IPS-15b (cell line): ENCODE measurements at regions not wholly inside any gene's neighbourhood (a gene's known extent, or its start where the extent isn't known, plus 50 kb on each side); places are given as distances from the start of the nearest gene placed in this dataset.

Experiments used
- H3K27me3 ChIP-seq: one replicate; pipeline ENCODE4 v1.6.1; 2013; ENCODE audit warnings: low read length; ENCODE audit not compliant: control insufficient read depth, insufficient read depth
- H3K36me3 ChIP-seq: one replicate; pipeline ENCODE4 v1.6.1; 2013; ENCODE audit warnings: low read length; ENCODE audit not compliant: control insufficient read depth, insufficient read depth
- H3K4me1 ChIP-seq: one replicate; pipeline ENCODE4 v1.6.1; 2013; ENCODE audit warnings: mild to moderate bottlenecking, low read length; ENCODE audit not compliant: control insufficient read depth, insufficient read depth
- H3K4me3 ChIP-seq: one replicate; pipeline ENCODE4 v1.5.1; 2013; ENCODE audit warnings: low read depth, low read length
- H3K9ac ChIP-seq: one replicate; pipeline ENCODE4 v1.6.1; 2013; ENCODE audit warnings: low read depth, mild to moderate bottlenecking, low read length
- H3K9me3 ChIP-seq: one replicate; pipeline ENCODE4 v1.6.1; 2013; ENCODE audit warnings: mild to moderate bottlenecking, low read length; ENCODE audit not compliant: control insufficient read depth, insufficient read depth

DNA sequence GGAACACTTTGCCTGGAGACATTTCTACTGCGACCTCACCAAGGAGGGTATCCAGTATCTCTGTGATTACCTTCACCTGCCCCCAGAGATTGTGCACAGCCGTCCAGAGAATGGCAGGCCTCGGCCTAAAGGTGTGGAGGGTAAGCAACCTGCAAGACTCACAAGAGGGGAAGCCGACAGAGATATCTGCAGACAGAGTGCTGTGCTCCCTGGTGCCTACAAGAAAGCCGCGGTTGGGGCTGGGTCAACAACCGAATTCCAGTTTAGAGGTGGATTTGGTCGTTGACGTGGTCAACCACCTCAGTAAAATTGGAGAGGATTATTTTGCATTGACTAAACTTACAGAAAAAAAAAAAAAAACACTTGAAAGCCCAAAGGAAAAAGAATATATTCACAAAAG lies 107.8 kb upstream of the ISL1 start:
- Histone ChIP-seq H3K27me3 (no peaks in the 10 kb centered on the region), H3K9ac (no peak overlapping the region), H3K4me3 (no peak overlapping the region), H3K9me3 (no peaks in the 10 kb centered on the region), H3K36me3 (no peaks in the 10 kb centered on the region), H3K4me1 (peaks cover 13% of the 10 kb centered on the region)

DNA sequence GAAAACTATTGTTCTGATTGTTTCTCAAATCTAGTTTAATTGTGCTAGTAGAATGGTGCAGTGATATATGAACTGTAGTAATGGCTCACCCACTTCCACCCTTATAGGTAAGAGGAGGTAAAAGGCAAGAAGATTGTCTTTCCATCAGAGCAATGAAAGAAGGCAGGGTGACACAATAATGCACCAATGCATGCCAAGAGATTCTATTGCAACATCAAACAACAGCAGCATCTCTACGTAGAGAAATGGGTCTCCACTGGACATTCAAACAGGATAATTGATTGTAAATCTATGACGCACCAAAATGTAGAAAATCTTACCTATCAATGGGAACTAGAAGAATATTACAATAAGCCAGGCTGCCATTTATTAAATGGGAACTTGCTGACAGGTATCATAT lies 107.0 kb upstream of the ISL1 start:
- no peaks in the 10 kb centered on the region for H3K9me3 ChIP-seq
- no peak overlapping the region for H3K4me3 ChIP-seq
- H3K27me3 ChIP-seq = no peaks in the 10 kb centered on the region
- H3K4me1 ChIP-seq = peaks cover 13% of the 10 kb centered on the region
- H3K9ac ChIP-seq = no peak overlapping the region
- no peaks in the 10 kb centered on the region for H3K36me3 ChIP-seq

DNA sequence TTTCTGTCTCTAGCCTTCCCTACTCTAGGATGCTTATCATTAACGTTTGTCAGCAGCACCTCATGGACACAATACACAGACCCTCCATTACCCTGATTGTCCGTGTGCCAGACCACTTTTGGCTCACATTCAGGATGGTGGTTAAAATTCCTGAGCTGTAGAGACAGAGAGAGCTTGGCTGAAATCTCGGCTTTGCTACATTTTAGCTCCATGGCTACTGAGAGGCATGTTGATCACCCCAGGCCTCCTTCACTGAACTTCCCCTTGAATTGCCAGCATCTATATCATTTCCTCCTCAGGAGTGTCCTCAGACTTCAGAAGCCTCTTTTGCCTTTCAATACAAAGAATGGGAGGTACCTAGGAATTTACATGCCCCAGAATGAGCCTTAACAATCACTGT lies 104.7 kb upstream of the ISL1 start:
- Histone ChIP-seq H3K4me1 (peaks cover 16% of the 10 kb centered on the region), H3K4me3 (no peak overlapping the region), H3K36me3 (no peaks in the 10 kb centered on the region), H3K9me3 (no peaks in the 10 kb centered on the region), H3K27me3 (no peaks in the 10 kb centered on the region), H3K9ac (no peak overlapping the region)

DNA sequence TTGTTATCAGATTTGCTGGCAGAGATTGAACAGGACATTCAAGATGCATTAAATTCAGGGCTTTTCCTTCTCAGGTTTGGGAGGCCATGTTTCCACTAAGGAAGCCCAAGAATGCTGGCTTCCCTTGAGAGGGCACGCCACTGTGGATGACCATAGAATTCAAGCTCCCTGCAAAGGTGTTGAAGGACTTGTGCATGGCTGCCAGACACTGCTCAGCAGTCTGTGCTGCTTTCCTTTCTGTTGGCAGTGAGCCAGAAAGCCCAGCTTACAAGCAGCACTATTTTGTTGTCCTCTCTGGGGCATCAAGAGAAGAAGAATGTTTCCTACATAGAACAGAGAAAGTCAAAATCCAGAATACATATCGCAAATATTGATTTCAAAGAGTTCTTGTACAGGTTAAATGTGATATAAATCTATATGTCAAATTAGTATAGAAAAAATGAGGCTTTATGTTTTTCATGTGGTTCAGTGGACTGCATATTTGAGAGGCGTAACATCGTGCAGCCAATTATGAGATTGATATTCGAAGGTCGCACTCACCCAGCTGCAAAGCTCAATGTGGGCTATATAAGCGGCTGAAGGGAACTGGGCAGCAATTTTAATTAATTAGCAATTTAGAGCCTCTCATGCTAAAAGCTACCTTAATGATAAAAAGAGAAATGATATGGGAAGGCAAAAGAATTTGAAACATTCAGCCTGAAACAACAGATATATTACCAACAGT lies 103.1 kb upstream of the ISL1 start:
- H3K27me3 ChIP-seq = no peaks in the 10 kb centered on the region
- H3K4me1 ChIP-seq = peaks cover 16% of the 10 kb centered on the region
- no peaks in the 10 kb centered on the region for H3K9me3 ChIP-seq
- no peaks in the 10 kb centered on the region for H3K36me3 ChIP-seq
- H3K4me3 ChIP-seq = no peak overlapping the region
- no peak overlapping the region for H3K9ac ChIP-seq

DNA sequence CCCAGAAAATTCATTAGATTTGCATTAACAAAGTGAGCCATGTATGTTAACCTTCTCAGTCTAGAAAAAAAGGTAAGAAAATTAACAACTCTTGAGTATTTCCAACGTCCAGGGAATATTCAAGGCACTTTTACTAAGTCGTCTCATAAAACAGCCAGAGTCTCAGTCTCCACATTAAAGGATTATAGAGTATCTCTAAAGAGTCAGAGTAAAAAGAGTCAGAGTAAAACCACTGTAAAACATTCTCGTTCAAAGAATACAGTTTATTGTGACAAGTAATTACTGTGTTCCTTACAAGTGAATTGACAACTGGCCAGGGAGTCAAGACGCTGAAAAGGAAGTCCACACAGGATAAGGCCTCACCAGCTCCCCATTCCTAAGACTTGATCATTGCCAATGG lies 97.2 kb upstream of the ISL1 start:
- no peak overlapping the region for H3K4me3 ChIP-seq
- no peaks in the 10 kb centered on the region for H3K27me3 ChIP-seq
- H3K9ac ChIP-seq = no peak overlapping the region
- no peaks in the 10 kb centered on the region for H3K9me3 ChIP-seq
- peaks cover 3% of the 10 kb centered on the region for H3K4me1 ChIP-seq
- H3K36me3 ChIP-seq = no peaks in the 10 kb centered on the region

DNA sequence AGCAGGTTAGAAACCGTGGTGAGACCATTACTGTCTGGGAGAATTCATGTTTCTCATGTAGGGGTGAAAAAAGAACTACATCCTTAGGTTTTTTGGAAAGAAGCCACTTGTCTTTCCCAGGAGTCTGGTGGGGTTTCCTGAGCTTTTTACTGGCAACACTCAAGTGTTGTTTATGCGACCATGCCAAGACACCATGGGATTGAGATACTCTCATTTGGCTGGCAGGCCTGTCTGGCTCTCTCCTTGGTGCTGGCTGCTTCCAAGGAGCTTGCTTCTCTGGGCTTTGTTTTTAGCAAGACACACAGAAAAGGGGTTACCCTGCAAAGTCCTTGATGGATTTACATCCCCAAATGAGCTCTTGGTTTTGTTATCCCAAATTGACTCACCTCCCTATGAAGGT lies 80.9 kb upstream of the ISL1 start:
- no peak overlapping the region for H3K4me3 ChIP-seq
- H3K9ac ChIP-seq = no peak overlapping the region
- H3K9me3 ChIP-seq = peaks cover 3% of the 10 kb centered on the region
- no peaks in the 10 kb centered on the region for H3K4me1 ChIP-seq
- H3K36me3 ChIP-seq = no peaks in the 10 kb centered on the region
- H3K27me3 ChIP-seq = no peaks in the 10 kb centered on the region

DNA sequence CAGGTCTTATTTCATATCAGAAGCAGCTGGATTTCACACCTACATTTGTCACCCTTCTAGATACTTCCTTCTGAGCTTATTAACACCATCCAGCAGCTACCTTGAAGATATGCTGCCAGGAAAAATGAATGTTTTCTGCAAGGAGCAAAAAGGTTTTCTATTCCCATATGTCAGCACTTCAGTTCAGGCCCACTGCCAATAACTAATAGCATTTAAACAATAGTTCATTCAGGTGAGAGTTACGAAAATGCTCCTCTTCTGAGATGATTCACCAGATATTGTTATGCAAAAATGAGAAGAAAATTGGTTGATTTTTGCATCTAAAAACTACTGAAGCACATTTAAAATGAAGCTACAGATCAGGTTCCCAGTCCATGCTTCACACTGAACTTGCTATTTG lies 56.4 kb upstream of the ISL1 start:
- Histone ChIP-seq H3K4me1 (peaks cover 4% of the 10 kb centered on the region), H3K9ac (no peak overlapping the region), H3K9me3 (no peaks in the 10 kb centered on the region), H3K27me3 (no peaks in the 10 kb centered on the region), H3K4me3 (no peak overlapping the region), H3K36me3 (no peaks in the 10 kb centered on the region)
